Astrocyte of the spinal cord (primary cell): ENCODE measurements at regions not wholly inside any gene's neighbourhood (a gene's known extent, or its start where the extent isn't known, plus 50 kb on each side); places are given as distances from the start of the nearest gene placed in this dataset.

Source experiments
- DNase-seq: peaks from one replicate; pipeline ENCODE4 v3.0.0; 2011; ENCODE audit warnings: low read depth, low spot score
- H3K4me3 ChIP-seq: 2 replicates; pipeline ENCODE4 v1.5.1; 2011; ENCODE audit warnings: low read depth, mild to moderate bottlenecking, low read length, moderate library complexity
- in situ Hi-C: cut with HindIII; loops from 2 replicates; pipeline ENCODE4 v1.10.0; 2017; ENCODE audit warnings: low sequenced_read_pairs
- TF ChIP-seq, protein P1 (sequence below): IDR thresholded peaks from 2 replicates; pipeline ENCODE4 v1.5.1; 2012; ENCODE audit warnings: low read depth, mild to moderate bottlenecking, low read length, inconsistent platforms

- TF ChIP-seq, protein P1, sequence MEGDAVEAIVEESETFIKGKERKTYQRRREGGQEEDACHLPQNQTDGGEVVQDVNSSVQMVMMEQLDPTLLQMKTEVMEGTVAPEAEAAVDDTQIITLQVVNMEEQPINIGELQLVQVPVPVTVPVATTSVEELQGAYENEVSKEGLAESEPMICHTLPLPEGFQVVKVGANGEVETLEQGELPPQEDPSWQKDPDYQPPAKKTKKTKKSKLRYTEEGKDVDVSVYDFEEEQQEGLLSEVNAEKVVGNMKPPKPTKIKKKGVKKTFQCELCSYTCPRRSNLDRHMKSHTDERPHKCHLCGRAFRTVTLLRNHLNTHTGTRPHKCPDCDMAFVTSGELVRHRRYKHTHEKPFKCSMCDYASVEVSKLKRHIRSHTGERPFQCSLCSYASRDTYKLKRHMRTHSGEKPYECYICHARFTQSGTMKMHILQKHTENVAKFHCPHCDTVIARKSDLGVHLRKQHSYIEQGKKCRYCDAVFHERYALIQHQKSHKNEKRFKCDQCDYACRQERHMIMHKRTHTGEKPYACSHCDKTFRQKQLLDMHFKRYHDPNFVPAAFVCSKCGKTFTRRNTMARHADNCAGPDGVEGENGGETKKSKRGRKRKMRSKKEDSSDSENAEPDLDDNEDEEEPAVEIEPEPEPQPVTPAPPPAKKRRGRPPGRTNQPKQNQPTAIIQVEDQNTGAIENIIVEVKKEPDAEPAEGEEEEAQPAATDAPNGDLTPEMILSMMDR = no peak
- in situ Hi-C loops = no loop called here
- no peak for DNase-seq
- no peak overlapping the region for H3K4me3 ChIP-seq
Observed at GRCh38 chr5:88503406-88503805, 234.8 kb upstream of the TMEM161B start.

DNA sequence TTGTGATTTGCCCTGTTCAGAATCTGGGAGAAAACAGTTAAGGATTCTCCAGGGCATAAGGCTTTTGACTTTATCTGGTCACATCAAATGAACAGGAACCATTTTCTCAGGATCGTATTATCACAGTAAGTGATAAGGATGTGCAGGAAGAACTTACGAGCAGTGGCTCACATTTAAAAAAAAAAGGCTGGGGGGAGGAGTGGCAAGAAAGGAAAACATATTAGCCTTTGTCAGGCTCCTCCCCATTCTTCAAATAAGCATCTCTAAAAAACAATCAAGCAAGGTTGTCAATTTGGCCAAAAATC lies 234.3 kb upstream of the TMEM161B start:
- peak overlapping the region; percentile 41 for H3K4me3 ChIP-seq
- in situ Hi-C loops = no loop called here
- TF ChIP-seq, protein P1 = no peak
- peak; percentile 17 for DNase-seq

GRCh38 chr5:88502179-88503040 lies 233.8 kb upstream of the TMEM161B start:
- in situ Hi-C loops = no loop called here
- H3K4me3 ChIP-seq = peak overlapping the region; percentile 41
- DNase-seq = peak; percentile 61
- TF ChIP-seq, protein P1 = no peak

DNA sequence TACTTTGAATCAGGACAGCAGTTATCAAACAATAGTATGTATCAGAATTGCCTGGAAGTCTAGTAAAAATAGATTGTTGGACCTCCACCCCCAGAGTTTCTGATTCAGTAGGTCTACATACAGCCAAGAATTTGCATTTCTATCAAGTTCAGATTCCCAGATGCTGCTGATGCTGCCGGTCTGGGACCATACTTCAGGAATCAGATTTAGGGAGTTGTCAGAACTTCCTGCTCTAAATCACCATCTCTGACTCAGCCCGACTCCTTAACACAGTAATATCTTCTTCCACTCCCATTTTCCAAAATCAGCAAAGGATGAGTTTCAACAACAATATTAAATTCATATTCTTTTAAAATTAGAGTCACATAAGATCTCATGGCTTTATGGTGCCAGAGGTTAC lies 227.2 kb upstream of the TMEM161B start:
- TF ChIP-seq, protein P1 = no peak
- in situ Hi-C loops = no loop called here

DNA sequence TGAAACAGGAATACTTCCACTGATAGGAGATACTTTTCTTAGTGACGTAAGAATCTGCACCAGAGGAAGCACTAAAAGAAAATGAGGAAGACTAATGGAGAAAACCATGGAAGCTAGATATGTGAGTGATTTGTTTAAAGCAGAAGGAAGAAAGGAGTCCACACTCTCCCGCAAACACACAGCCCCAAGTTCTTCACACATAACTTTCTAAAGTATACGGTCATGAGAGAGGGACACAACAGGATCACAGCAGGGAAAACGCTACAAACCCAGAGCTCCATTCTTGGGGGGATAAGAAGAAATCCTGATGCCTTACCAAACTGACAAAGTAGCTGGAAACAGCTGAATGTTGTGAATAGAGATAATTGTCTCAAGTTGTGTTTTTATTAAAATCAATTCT lies 222.2 kb upstream of the TMEM161B start:
- H3K4me3 ChIP-seq = no peak overlapping the region
- in situ Hi-C loops = no loop called here
- DNase-seq = no peak
- TF ChIP-seq, protein P1 = no peak

More for the DNA sequence above, 227.2 kb upstream of the TMEM161B start:
- DNase-seq = no peak
- no peak overlapping the region for H3K4me3 ChIP-seq

- in situ Hi-C loops = no loop called here
- no peak overlapping the region for H3K4me3 ChIP-seq
- DNase-seq = no peak
- TF ChIP-seq, protein P1 = no peak
Observed at GRCh38 chr5:88489364-88489763, 220.7 kb upstream of the TMEM161B start.
